ENCODE measurements at regions not wholly inside any gene's neighbourhood (a gene's known extent, or its start where the extent isn't known, plus 50 kb on each side); places are given as distances from the start of the nearest gene placed in this dataset.
"Not testable (repeated sequence)": the region's sequence is repeated elsewhere in the genome, so short reads cannot be mapped to it uniquely, and the experiment has no call there.

GRCh38 chr4:147102596-147102995 lies 156.9 kb upstream of the TTC29 start:
- Histone ChIP-seq H3K9ac (ENCODE audit: low read depth, low read length) (no peak overlapping the region), H3K9me3 (ENCODE audit: control insufficient read depth, insufficient read depth, low read length) (no peaks in the 10 kb centered on the region), H3K4me1 (ENCODE audit: insufficient read depth, low read length) (peaks cover 7% of the 10 kb centered on the region; the same call in 1 of the 2 replicates), H3K36me3 (ENCODE audit: insufficient read depth, low read length) (no peaks in the 10 kb centered on the region)

- H3K9ac ChIP-seq (ENCODE audit: low read depth, low read length) = no peak overlapping the region
- H3K36me3 ChIP-seq (ENCODE audit: insufficient read depth, low read length) = no peaks in the 10 kb centered on the region
- peaks cover 7% of the 10 kb centered on the region; the same call in 1 of the 2 replicates for H3K4me1 ChIP-seq (ENCODE audit: insufficient read depth, low read length)
- H3K9me3 ChIP-seq (ENCODE audit: control insufficient read depth, insufficient read depth, low read length) = no peaks in the 10 kb centered on the region
Measured at GRCh38 chr4:147103403-147103946, 157.8 kb upstream of the TTC29 start.

- Histone ChIP-seq H3K4me1 (ENCODE audit: insufficient read depth, low read length) (peaks cover 7% of the 10 kb centered on the region; the same call in 1 of the 2 replicates), H3K9me3 (ENCODE audit: control insufficient read depth, insufficient read depth, low read length) (no peaks in the 10 kb centered on the region), H3K36me3 (ENCODE audit: insufficient read depth, low read length) (no peaks in the 10 kb centered on the region), H3K9ac (ENCODE audit: low read depth, low read length) (no peak overlapping the region)
Measured at GRCh38 chr4:147104768-147105167, 159.1 kb upstream of the TTC29 start.

GRCh38 chr4:147108409-147108808 lies 162.7 kb upstream of the TTC29 start:
- H3K36me3 ChIP-seq (ENCODE audit: insufficient read depth, low read length) = no peaks in the 10 kb centered on the region
- no peaks in the 10 kb centered on the region for H3K9me3 ChIP-seq (ENCODE audit: control insufficient read depth, insufficient read depth, low read length)
- H3K4me1 ChIP-seq (ENCODE audit: insufficient read depth, low read length) = peaks cover 4% of the 10 kb centered on the region; the same call in 1 of the 2 replicates
- H3K9ac ChIP-seq (ENCODE audit: low read depth, low read length) = no peak overlapping the region

GRCh38 chr4:147109800-147110199 lies 164.1 kb upstream of the TTC29 start:
- no peaks in the 10 kb centered on the region for H3K9me3 ChIP-seq (ENCODE audit: control insufficient read depth, insufficient read depth, low read length)
- no peak overlapping the region for H3K9ac ChIP-seq (ENCODE audit: low read depth, low read length)
- H3K36me3 ChIP-seq (ENCODE audit: insufficient read depth, low read length) = no peaks in the 10 kb centered on the region
- no peaks in the 10 kb centered on the region for H3K4me1 ChIP-seq (ENCODE audit: insufficient read depth, low read length)

- no peaks in the 10 kb centered on the region for H3K36me3 ChIP-seq (ENCODE audit: insufficient read depth, low read length)
- no peaks in the 10 kb centered on the region for H3K4me1 ChIP-seq (ENCODE audit: insufficient read depth, low read length)
- H3K9me3 ChIP-seq (ENCODE audit: control insufficient read depth, insufficient read depth, low read length) = no peaks in the 10 kb centered on the region
- H3K9ac ChIP-seq (ENCODE audit: low read depth, low read length) = no peak overlapping the region
Measured at GRCh38 chr4:147110473-147111367, 165.1 kb upstream of the TTC29 start.

- not testable (repeated sequence) for H3K9me3 ChIP-seq (ENCODE audit: control insufficient read depth, insufficient read depth, low read length); H3K4me1 ChIP-seq (ENCODE audit: insufficient read depth, low read length)
Measured at GRCh38 chr4:147112196-147112595, 166.5 kb upstream of the TTC29 start.

GRCh38 chr4:147117431-147117830 lies 171.8 kb upstream of the TTC29 start:
- Histone ChIP-seq H3K9ac (ENCODE audit: low read depth, low read length) (no peak overlapping the region), H3K36me3 (ENCODE audit: insufficient read depth, low read length) (no peaks in the 10 kb centered on the region), H3K4me1 (ENCODE audit: insufficient read depth, low read length) (no peaks in the 10 kb centered on the region), H3K9me3 (ENCODE audit: control insufficient read depth, insufficient read depth, low read length) (no peaks in the 10 kb centered on the region)

More at GRCh38 chr4:147112196-147112595, 166.5 kb upstream of the TTC29 start:
- not testable (repeated sequence) for H3K9ac ChIP-seq (ENCODE audit: low read depth, low read length); H3K36me3 ChIP-seq (ENCODE audit: insufficient read depth, low read length)

- H3K4me1 ChIP-seq (ENCODE audit: insufficient read depth, low read length) = no peaks in the 10 kb centered on the region
- H3K36me3 ChIP-seq (ENCODE audit: insufficient read depth, low read length) = no peaks in the 10 kb centered on the region
- H3K9me3 ChIP-seq (ENCODE audit: control insufficient read depth, insufficient read depth, low read length) = no peaks in the 10 kb centered on the region
- no peak overlapping the region for H3K9ac ChIP-seq (ENCODE audit: low read depth, low read length)
Measured at GRCh38 chr4:147118528-147118927, 172.9 kb upstream of the TTC29 start.

GRCh38 chr4:147122685-147123084 lies 177.0 kb upstream of the TTC29 start:
- H3K4me1 ChIP-seq (ENCODE audit: insufficient read depth, low read length) = no peaks in the 10 kb centered on the region
- no peaks in the 10 kb centered on the region for H3K36me3 ChIP-seq (ENCODE audit: insufficient read depth, low read length)
- no peaks in the 10 kb centered on the region for H3K9me3 ChIP-seq (ENCODE audit: control insufficient read depth, insufficient read depth, low read length)
- no peak overlapping the region for H3K9ac ChIP-seq (ENCODE audit: low read depth, low read length)

- H3K4me1 ChIP-seq (ENCODE audit: insufficient read depth, low read length) = no peaks in the 10 kb centered on the region
- no peak overlapping the region for H3K9ac ChIP-seq (ENCODE audit: low read depth, low read length)
- H3K9me3 ChIP-seq (ENCODE audit: control insufficient read depth, insufficient read depth, low read length) = no peaks in the 10 kb centered on the region
- no peaks in the 10 kb centered on the region for H3K36me3 ChIP-seq (ENCODE audit: insufficient read depth, low read length)
Measured at GRCh38 chr4:147123146-147123545, 177.5 kb upstream of the TTC29 start.

GRCh38 chr4:147128787-147129186 lies 183.1 kb upstream of the TTC29 start:
- Histone ChIP-seq H3K4me1 (ENCODE audit: insufficient read depth, low read length) (no peaks in the 10 kb centered on the region), H3K9me3 (ENCODE audit: control insufficient read depth, insufficient read depth, low read length) (no peaks in the 10 kb centered on the region), H3K9ac (ENCODE audit: low read depth, low read length) (no peak overlapping the region), H3K36me3 (ENCODE audit: insufficient read depth, low read length) (no peaks in the 10 kb centered on the region)

GRCh38 chr4:147129687-147130086 lies 184.0 kb upstream of the TTC29 start:
- no peaks in the 10 kb centered on the region for H3K4me1 ChIP-seq (ENCODE audit: insufficient read depth, low read length)

GRCh38 chr4:147134536-147135210 lies 189.0 kb upstream of the TTC29 start:
- no peaks in the 10 kb centered on the region for H3K4me1 ChIP-seq (ENCODE audit: insufficient read depth, low read length)
- no peaks in the 10 kb centered on the region for H3K36me3 ChIP-seq (ENCODE audit: insufficient read depth, low read length)
- H3K9ac ChIP-seq (ENCODE audit: low read depth, low read length) = no peak overlapping the region
- H3K9me3 ChIP-seq (ENCODE audit: control insufficient read depth, insufficient read depth, low read length) = no peaks in the 10 kb centered on the region

More at GRCh38 chr4:147129687-147130086, 184.0 kb upstream of the TTC29 start:
- no peak overlapping the region for H3K9ac ChIP-seq (ENCODE audit: low read depth, low read length)
- H3K36me3 ChIP-seq (ENCODE audit: insufficient read depth, low read length) = no peaks in the 10 kb centered on the region
- no peaks in the 10 kb centered on the region for H3K9me3 ChIP-seq (ENCODE audit: control insufficient read depth, insufficient read depth, low read length)
